ENCODE measurements at regions not wholly inside any gene's neighbourhood (a gene's known extent, or its start where the extent isn't known, plus 50 kb on each side); places are given as distances from the start of the nearest gene placed in this dataset.

DNA sequence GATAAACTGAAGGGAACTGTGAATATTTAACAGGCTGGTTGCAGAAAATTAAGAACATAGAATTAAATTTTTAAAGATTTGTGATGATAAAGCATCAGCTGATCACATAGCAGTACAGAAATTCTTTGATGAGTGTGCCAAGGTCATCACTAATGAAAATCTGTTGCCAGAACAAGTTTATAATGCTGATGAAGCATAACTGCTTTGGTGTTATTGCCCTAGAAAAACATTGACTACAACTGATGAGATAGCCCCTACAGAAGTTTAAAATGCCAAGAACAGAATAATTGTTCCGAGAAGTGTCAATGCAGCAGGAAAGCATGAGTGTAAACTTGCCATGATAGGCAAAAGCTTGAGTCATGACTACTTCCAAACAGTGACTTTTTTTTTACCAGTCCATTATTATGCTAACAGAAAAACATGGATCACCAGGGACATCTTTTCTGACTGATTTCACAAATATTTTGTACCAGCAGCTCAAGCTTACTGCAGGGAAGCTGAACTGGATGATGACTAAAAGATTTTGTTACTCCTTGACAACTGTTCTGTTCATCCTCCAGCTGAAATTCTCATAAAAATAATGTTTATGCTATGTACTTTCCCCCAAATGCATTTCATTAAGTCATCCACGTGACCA is 1136.6 kb downstream of the FAT4 start:
- TF ChIP-seq NR2C1 (IDR thresholded peaks at IDR 0.05) (no peak), GABPA (IDR thresholded peaks at IDR 0.05; ENCODE audit: low read depth) (no peak), CHD2 (IDR thresholded peaks at IDR 0.05; ENCODE audit: borderline replicate concordance, low read depth, low read length) (no peak), POLR2AphosphoS5 (IDR thresholded peaks at IDR 0.05; ENCODE audit: low read length) (no peak), POLR2A (IDR thresholded peaks at IDR 0.05; ENCODE audit: low read depth, low read length) (no peak)
- TF ChIP-seq, protein P1, sequence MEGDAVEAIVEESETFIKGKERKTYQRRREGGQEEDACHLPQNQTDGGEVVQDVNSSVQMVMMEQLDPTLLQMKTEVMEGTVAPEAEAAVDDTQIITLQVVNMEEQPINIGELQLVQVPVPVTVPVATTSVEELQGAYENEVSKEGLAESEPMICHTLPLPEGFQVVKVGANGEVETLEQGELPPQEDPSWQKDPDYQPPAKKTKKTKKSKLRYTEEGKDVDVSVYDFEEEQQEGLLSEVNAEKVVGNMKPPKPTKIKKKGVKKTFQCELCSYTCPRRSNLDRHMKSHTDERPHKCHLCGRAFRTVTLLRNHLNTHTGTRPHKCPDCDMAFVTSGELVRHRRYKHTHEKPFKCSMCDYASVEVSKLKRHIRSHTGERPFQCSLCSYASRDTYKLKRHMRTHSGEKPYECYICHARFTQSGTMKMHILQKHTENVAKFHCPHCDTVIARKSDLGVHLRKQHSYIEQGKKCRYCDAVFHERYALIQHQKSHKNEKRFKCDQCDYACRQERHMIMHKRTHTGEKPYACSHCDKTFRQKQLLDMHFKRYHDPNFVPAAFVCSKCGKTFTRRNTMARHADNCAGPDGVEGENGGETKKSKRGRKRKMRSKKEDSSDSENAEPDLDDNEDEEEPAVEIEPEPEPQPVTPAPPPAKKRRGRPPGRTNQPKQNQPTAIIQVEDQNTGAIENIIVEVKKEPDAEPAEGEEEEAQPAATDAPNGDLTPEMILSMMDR (IDR thresholded peaks at IDR 0.05 in 2 of 3, conservative IDR thresholded peaks at IDR 0.05 in 1 of 3; ENCODE audit: control insufficient read depth in 2 of 3, extremely low read depth in 1 of 3, insufficient read depth in 1 of 3, low read depth in 3 of 3, low read length in 3 of 3) = no peak
- TF ChIP-seq, protein P2, sequence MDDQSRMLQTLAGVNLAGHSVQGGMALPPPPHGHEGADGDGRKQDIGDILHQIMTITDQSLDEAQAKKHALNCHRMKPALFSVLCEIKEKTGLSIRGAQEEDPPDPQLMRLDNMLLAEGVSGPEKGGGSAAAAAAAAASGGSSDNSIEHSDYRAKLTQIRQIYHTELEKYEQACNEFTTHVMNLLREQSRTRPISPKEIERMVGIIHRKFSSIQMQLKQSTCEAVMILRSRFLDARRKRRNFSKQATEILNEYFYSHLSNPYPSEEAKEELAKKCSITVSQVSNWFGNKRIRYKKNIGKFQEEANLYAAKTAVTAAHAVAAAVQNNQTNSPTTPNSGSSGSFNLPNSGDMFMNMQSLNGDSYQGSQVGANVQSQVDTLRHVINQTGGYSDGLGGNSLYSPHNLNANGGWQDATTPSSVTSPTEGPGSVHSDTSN (IDR thresholded peaks at IDR 0.05; ENCODE audit: insufficient replicate concordance, low read depth, low read length) = no peak
- TF ChIP-seq, protein P3, sequence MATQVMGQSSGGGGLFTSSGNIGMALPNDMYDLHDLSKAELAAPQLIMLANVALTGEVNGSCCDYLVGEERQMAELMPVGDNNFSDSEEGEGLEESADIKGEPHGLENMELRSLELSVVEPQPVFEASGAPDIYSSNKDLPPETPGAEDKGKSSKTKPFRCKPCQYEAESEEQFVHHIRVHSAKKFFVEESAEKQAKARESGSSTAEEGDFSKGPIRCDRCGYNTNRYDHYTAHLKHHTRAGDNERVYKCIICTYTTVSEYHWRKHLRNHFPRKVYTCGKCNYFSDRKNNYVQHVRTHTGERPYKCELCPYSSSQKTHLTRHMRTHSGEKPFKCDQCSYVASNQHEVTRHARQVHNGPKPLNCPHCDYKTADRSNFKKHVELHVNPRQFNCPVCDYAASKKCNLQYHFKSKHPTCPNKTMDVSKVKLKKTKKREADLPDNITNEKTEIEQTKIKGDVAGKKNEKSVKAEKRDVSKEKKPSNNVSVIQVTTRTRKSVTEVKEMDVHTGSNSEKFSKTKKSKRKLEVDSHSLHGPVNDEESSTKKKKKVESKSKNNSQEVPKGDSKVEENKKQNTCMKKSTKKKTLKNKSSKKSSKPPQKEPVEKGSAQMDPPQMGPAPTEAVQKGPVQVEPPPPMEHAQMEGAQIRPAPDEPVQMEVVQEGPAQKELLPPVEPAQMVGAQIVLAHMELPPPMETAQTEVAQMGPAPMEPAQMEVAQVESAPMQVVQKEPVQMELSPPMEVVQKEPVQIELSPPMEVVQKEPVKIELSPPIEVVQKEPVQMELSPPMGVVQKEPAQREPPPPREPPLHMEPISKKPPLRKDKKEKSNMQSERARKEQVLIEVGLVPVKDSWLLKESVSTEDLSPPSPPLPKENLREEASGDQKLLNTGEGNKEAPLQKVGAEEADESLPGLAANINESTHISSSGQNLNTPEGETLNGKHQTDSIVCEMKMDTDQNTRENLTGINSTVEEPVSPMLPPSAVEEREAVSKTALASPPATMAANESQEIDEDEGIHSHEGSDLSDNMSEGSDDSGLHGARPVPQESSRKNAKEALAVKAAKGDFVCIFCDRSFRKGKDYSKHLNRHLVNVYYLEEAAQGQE (IDR thresholded peaks at IDR 0.05; ENCODE audit: low read depth, low read length) = no peak
